ENCODE measurements at regions not wholly inside any gene's neighbourhood (a gene's known extent, or its start where the extent isn't known, plus 50 kb on each side); places are given as distances from the start of the nearest gene placed in this dataset.

GRCh38 chr3:153343988-153344782, 182.2 kb downstream of the RAP2B start:
- no peak for DNase-seq
- TF ChIP-seq CTCF (IDR thresholded peaks at IDR 0.05): no peak
- intact Hi-C loops (cut with DNase I): no loop called here

GRCh38 chr3:153348457-153349107, 186.6 kb downstream of the RAP2B start:
- intact Hi-C loops (cut with DNase I): no loop called here
- H3K27me3 ChIP-seq: no peaks in the 10 kb centered on the region
- no peak for DNase-seq
- no peak overlapping the region for H3K27ac ChIP-seq
- H3K9ac ChIP-seq (ENCODE audit: low read depth in 2 of 2, low read length in 2 of 2): no peak overlapping the region
- no peak for TF ChIP-seq CTCF (IDR thresholded peaks at IDR 0.05)
- H3K36me3 ChIP-seq: no peaks in the 10 kb centered on the region
- H3K4me3 ChIP-seq: no peak overlapping the region
- H3K9me3 ChIP-seq: no peaks in the 10 kb centered on the region
- no peaks in the 10 kb centered on the region for H3K4me1 ChIP-seq

More at GRCh38 chr3:153343988-153344782, 182.2 kb downstream of the RAP2B start:
- Histone ChIP-seq H3K27ac (no peak overlapping the region), H3K9me3 (no peaks in the 10 kb centered on the region), H3K4me3 (no peak overlapping the region), H3K4me1 (no peaks in the 10 kb centered on the region), H3K36me3 (no peaks in the 10 kb centered on the region), H3K27me3 (no peaks in the 10 kb centered on the region), H3K9ac (ENCODE audit: low read depth in 2 of 2, low read length in 2 of 2) (no peak overlapping the region)

- Histone ChIP-seq H3K9ac (ENCODE audit: low read depth in 2 of 2, low read length in 2 of 2) (no peak overlapping the region), H3K27ac (no peak overlapping the region), H3K27me3 (no peaks in the 10 kb centered on the region), H3K4me3 (no peak overlapping the region), H3K36me3 (no peaks in the 10 kb centered on the region), H3K9me3 (no peaks in the 10 kb centered on the region), H3K4me1 (no peaks in the 10 kb centered on the region)
- TF ChIP-seq CTCF (IDR thresholded peaks at IDR 0.05): no peak
- intact Hi-C loops (cut with DNase I): no loop called here
- no peak for DNase-seq
Observed at GRCh38 chr3:153349108-153349499, 187.1 kb downstream of the RAP2B start.

GRCh38 chr3:153350420-153350819, 188.4 kb downstream of the RAP2B start:
- no peaks in the 10 kb centered on the region for H3K36me3 ChIP-seq
- no peak for TF ChIP-seq CTCF (IDR thresholded peaks at IDR 0.05)
- intact Hi-C loops (cut with DNase I): no loop called here

GRCh38 chr3:153354641-153355040, 192.6 kb downstream of the RAP2B start:
- H3K27ac ChIP-seq: no peak overlapping the region
- no peaks in the 10 kb centered on the region for H3K4me1 ChIP-seq
- H3K9ac ChIP-seq (ENCODE audit: low read depth in 2 of 2, low read length in 2 of 2): no peak overlapping the region
- DNase-seq: no peak
- no peaks in the 10 kb centered on the region for H3K9me3 ChIP-seq
- no peaks in the 10 kb centered on the region for H3K36me3 ChIP-seq
- TF ChIP-seq CTCF (IDR thresholded peaks at IDR 0.05): no peak
- no peak overlapping the region for H3K4me3 ChIP-seq
- no peaks in the 10 kb centered on the region for H3K27me3 ChIP-seq
- intact Hi-C loops (cut with DNase I): no loop called here

More at GRCh38 chr3:153350420-153350819, 188.4 kb downstream of the RAP2B start:
- H3K4me3 ChIP-seq: no peak overlapping the region
- no peaks in the 10 kb centered on the region for H3K9me3 ChIP-seq
- H3K4me1 ChIP-seq: no peaks in the 10 kb centered on the region
- no peak overlapping the region for H3K27ac ChIP-seq
- H3K9ac ChIP-seq (ENCODE audit: low read depth in 2 of 2, low read length in 2 of 2): no peak overlapping the region
- H3K27me3 ChIP-seq: no peaks in the 10 kb centered on the region
- DNase-seq: no peak

Measured in colonic mucosa (tissue), 4 donors.